ENCODE measurements at regions not wholly inside any gene's neighbourhood (a gene's known extent, or its start where the extent isn't known, plus 50 kb on each side); places are given as distances from the start of the nearest gene placed in this dataset.

- Histone ChIP-seq H3K27me3 (ENCODE audit: control insufficient read depth, insufficient read depth, low read length) (no peaks in the 10 kb centered on the region), H3K36me3 (ENCODE audit: control insufficient read depth, insufficient read depth, low read length) (no peaks in the 10 kb centered on the region), H3K4me3 (ENCODE audit: low read depth, low read length) (no peak overlapping the region)
- no peak for TF ChIP-seq CTCF (IDR thresholded peaks at IDR 0.05; ENCODE audit: insufficient read depth, low read length, severe bottlenecking)
- DNase-seq (ENCODE audit: low read depth) (peak; percentile 32), FAIRE-seq (no peak)
Observed at GRCh38 chr6:156013155-156013554, 557.5 kb upstream of the NOX3 start.

- Histone ChIP-seq H3K27me3 (ENCODE audit: control insufficient read depth, insufficient read depth, low read length) (no peaks in the 10 kb centered on the region), H3K36me3 (ENCODE audit: control insufficient read depth, insufficient read depth, low read length) (no peaks in the 10 kb centered on the region), H3K4me3 (ENCODE audit: low read depth, low read length) (no peak overlapping the region)
- TF ChIP-seq CTCF (IDR thresholded peaks at IDR 0.05; ENCODE audit: insufficient read depth, low read length, severe bottlenecking) = no peak
- DNase-seq (ENCODE audit: low read depth) = no peak
- FAIRE-seq = no peak
Observed at GRCh38 chr6:156009656-156010055, 554.0 kb upstream of the NOX3 start.

- Histone ChIP-seq H3K27me3 (ENCODE audit: control insufficient read depth, insufficient read depth, low read length) (no peaks in the 10 kb centered on the region), H3K4me3 (ENCODE audit: low read depth, low read length) (no peak overlapping the region), H3K36me3 (ENCODE audit: control insufficient read depth, insufficient read depth, low read length) (no peaks in the 10 kb centered on the region)
- no peak for TF ChIP-seq CTCF (IDR thresholded peaks at IDR 0.05; ENCODE audit: insufficient read depth, low read length, severe bottlenecking)
- FAIRE-seq (no peak), DNase-seq (ENCODE audit: low read depth) (no peak)
Observed at GRCh38 chr6:156004796-156005195, 549.2 kb upstream of the NOX3 start.

- FAIRE-seq (no peak), DNase-seq (ENCODE audit: low read depth) (no peak)
- no peaks in the 10 kb centered on the region for H3K36me3 ChIP-seq (ENCODE audit: control insufficient read depth, insufficient read depth, low read length)
- no peaks in the 10 kb centered on the region for H3K27me3 ChIP-seq (ENCODE audit: control insufficient read depth, insufficient read depth, low read length)
- no peak for TF ChIP-seq CTCF (IDR thresholded peaks at IDR 0.05; ENCODE audit: insufficient read depth, low read length, severe bottlenecking)
- no peak overlapping the region for H3K4me3 ChIP-seq (ENCODE audit: low read depth, low read length)
Observed at GRCh38 chr6:155996151-155996550, 540.5 kb upstream of the NOX3 start.

- Histone ChIP-seq H3K4me3 (ENCODE audit: low read depth, low read length) (no peak overlapping the region), H3K36me3 (ENCODE audit: control insufficient read depth, insufficient read depth, low read length) (no peaks in the 10 kb centered on the region), H3K27me3 (ENCODE audit: control insufficient read depth, insufficient read depth, low read length) (no peaks in the 10 kb centered on the region)
- TF ChIP-seq CTCF (IDR thresholded peaks at IDR 0.05; ENCODE audit: insufficient read depth, low read length, severe bottlenecking) = no peak
- DNase-seq (ENCODE audit: low read depth) = no peak
- FAIRE-seq = no peak
Observed at GRCh38 chr6:155995281-155995680, 539.6 kb upstream of the NOX3 start.

GRCh38 chr6:155994086-155994485, 538.4 kb upstream of the NOX3 start:
- no peak for FAIRE-seq
- no peak for DNase-seq (ENCODE audit: low read depth)
- Histone ChIP-seq H3K4me3 (ENCODE audit: low read depth, low read length) (no peak overlapping the region), H3K36me3 (ENCODE audit: control insufficient read depth, insufficient read depth, low read length) (no peaks in the 10 kb centered on the region), H3K27me3 (ENCODE audit: control insufficient read depth, insufficient read depth, low read length) (no peaks in the 10 kb centered on the region)
- TF ChIP-seq CTCF (IDR thresholded peaks at IDR 0.05; ENCODE audit: insufficient read depth, low read length, severe bottlenecking) = no peak
